HG02678 (cell line): ENCODE measurements at regions not wholly inside any gene's neighbourhood (a gene's known extent, or its start where the extent isn't known, plus 50 kb on each side); places are given as distances from the start of the nearest gene placed in this dataset.
"Not testable (repeated sequence)": the region's sequence is repeated elsewhere in the genome, so short reads cannot be mapped to it uniquely, and the experiment has no call there.

Experiments
- ATAC-seq: cut with Tn5 transposase; IDR thresholded peaks from one replicate; pipeline ENCODE4 v1.9.1; 2021; ENCODE audit warnings: mild to moderate bottlenecking, moderate library complexity; ENCODE audit not compliant: unreplicated experiment

DNA sequence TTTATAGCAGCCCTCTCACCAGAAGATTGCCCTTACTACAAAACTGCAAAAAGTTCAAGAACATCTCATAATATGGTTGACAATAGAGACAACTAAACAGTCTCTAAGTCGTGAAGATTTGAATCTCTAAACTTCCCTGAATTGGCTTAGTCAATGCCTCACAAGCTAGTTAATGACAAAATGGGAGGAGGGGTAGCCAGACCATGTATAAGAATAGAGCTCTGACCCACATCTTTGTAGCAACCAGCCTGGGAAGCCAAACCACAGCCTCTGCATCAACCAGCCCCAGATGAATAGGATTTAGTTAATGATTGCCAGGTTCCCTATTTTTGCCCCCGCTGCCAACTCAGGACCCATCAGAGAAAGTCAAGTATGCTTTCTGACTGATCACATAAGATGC, 1265.9 kb upstream of the PCDH10 start:
- ATAC-seq = not testable (repeated sequence)

DNA sequence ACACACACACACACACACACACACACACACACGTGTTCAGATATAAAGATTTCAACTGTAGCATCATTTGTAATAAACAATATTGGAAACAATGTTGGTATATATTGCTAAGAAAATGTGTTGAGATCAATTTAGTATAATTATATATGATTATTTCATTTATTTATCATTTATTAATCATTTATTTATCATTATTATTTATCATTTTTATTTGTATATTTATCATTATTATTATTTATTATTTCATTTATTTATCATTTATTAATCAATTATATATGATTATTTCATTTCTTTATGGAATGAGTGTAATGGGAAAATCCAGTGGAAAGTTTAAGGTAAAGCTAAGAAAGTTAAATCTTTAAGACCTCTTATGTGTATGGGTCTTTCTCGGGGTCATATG, 1223.4 kb upstream of the PCDH10 start:
- not testable (repeated sequence) for ATAC-seq

DNA sequence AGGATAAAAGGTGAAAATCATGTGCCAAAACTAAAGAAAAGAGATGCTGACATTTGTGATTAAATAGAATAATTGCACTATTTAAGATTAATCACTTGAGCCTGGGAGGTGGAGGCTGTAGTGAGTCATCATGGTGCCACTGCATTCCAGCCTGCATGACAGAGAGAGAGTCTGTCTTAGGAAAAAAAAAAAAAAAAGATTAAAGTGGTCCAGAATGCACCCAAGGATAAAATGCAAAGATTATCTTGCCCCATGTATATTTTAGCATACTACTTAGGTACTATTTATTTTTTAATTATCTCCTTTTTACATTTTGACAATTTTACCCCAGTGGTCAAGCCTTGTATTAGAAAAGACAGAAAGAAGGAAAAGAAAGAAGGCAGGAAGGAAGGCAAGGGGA, 1181.4 kb upstream of the PCDH10 start:
- ATAC-seq = not testable (repeated sequence)

DNA sequence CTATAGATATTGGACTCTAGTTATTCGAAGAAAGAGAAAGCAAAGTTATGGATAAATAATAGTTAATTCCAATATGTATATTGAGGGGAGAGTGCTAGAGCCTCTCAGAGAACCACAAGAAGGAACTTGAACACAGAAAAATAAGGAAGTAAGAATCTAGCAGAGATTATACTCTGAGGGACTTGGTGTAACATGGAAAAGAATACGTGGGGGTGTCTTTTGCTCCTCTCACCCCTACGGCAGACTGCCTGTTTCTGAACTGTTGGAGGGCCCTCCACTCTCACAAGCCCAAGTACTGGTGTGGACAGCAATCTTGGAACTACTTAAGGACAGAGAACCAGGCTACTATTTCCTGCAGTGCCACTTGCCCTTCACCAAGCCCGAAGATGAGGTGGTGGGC, 1174.4 kb upstream of the PCDH10 start:
- ATAC-seq = no peak

DNA sequence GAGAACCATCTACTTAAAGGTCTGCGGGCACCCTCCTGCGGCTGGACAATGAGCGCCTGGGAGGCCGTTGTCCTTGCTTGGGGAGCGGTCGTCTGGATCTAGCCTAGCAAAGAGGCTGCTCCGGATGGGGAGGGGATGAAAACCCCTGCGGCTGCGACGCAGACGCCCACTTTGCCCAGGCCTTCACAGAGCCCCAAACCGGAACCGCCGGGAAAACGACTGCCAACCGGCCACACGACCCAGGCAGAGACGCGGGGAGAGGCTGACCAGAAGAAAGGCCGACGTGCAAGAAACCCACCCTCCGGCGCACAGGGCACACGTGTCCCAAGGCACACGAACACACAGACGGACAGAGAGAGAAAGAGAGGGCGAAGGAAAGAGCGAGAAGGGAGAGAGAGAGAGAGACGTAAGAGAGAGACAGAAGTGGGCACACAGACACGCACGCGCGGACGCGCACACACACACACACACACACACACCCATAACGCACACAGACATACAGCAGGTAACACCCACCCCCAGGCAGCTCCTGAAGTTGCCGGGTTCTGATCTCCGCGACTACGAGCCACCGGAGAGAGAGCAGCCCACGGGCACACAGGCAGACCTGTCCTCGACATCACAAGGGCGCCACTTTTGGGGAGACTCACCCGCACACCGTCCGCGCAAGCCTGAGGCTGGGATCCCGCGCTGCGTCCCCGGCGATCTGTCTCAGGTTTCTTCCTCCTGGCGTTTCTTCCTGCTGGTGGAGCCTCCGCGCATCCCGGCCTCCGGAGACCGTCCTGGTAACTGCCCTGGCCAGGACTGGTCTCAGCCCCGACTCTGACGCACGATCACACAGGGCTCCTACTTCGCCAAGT, 1173.6 kb upstream of the PCDH10 start:
- not testable (repeated sequence) for ATAC-seq

DNA sequence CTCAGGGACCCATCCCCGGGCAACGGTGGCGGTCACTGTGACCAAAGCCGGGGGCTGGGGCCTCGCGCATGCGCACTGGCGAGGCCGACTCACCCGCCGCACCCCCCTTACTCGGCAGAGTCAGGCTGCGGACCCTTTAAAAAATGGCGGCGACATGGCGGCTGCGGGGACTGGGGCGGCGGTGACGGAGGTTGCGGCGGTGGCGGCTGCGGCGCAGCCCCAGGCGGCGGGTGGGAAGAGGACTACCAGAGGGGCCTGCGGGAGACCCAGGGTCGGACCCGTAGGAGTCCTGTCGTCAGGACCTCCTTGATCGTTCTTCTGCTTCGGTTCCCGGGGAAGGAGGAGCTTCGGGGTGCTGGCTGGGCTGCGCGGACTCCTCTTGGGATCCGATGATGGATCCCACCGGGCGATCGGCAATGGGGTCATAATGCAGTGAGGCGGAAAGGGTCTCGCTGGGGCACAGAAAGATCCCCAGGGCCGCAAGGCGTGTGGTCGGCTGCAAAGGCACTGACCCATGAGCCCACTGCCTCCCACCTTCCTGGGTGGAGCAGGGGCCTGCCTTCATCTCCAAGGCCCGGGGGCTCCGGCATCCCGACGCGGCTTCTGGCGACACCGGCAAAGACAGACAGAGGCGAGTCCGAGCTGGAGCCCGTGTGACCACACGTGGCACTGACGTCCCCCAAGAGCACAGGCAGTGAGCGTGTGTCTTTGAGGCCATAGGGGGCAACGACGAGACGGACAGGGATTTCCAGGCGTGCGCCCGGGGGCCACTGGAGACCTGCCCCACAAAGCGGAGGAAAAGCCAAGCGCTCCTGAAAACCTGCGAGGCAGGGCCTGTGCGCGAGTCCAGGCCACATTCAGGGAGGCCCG, 1172.7 kb upstream of the PCDH10 start:
- ATAC-seq = not testable (repeated sequence)

DNA sequence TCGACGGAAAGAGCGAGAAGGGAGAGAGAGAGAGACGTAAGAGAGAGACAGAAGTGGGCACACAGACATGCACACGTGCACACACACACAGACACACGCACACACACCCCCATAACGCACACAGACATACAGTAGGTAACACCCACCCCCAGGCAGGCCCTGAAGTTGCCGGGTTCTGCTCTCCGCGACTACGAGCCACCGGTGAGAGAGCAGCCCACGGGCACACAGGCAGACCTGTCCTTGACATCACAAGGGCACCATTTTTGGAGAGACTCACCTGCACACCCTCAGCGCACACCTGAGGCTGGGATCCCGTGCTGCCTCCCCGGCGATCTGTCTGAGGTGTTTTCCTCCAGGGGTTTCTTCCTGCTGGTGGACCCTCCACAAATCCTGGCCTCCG, 1171.0 kb upstream of the PCDH10 start:
- ATAC-seq = no peak

DNA sequence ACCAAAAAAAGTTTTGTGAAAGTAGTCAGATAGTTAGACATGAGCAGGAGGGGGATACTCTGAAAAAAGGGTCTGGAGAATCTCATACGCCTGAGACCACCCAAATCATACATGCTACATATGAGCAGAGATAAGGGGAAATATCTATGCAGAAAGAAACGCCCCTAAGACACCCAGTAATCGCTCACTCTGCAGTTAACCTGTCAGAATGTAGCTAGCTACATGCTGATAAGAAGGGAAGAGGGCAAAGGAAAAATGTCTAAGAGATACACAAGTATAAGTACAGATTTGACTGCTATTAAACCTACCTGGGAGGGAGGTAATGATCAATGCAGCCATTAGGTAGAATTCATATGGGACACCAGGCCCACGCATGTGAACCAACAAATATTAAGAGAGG, 1159.5 kb upstream of the PCDH10 start:
- no peak for ATAC-seq

DNA sequence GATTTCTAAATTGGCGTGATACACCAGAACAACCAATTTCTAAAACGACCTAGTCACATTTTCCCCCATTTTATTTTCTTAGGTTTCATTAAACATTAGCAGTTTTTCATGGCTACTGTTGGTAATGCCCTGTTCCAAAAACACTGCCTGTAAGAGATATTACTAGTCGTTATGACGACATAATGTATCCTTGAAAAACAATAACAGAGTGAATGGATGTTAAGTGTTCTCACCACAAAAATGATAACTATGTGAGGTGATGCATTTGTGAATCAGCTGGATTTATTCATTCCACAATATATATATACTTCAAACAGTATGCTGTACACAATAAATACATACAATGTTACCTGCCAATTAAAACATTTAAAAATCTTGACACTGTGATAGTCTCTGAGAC, 1147.6 kb upstream of the PCDH10 start:
- no peak for ATAC-seq

DNA sequence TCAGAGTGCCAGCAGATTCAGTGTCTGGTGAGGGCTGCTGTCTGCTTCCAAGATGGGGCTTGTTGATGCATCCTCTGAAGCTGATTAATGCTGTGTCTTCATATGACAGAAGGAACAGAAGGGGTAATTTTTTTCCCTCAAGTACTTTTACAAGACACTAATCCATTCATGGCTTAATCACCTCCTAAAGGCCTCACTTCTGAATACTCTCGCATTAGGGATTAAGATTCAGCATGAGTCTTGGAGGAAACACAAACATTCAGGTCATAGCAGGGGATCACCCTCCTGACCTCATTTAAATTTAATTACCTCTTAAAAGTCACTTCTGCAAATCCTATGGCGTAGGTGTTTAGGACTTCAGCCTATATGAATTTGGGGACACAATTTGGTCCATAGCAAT, 1145.5 kb upstream of the PCDH10 start:
- no peak for ATAC-seq

DNA sequence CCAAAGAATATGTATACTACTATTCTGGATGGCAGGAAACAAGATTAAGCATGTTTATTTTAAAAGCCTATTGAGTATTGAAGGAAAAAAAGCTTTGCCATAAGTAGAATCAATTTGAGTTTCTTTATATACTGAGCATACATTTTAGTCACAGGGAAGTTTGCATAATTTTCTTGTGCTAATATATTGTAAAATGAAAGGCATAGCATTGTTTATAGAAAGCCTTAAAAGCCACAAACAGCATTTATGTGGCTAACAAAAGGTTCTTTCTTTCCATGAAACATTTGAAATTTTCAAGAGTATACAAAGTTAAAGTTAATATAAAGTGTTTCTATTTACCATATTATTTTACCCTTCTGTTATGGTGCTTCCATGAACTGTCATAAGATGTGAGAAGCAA, 1133.8 kb upstream of the PCDH10 start:
- ATAC-seq = no peak

DNA sequence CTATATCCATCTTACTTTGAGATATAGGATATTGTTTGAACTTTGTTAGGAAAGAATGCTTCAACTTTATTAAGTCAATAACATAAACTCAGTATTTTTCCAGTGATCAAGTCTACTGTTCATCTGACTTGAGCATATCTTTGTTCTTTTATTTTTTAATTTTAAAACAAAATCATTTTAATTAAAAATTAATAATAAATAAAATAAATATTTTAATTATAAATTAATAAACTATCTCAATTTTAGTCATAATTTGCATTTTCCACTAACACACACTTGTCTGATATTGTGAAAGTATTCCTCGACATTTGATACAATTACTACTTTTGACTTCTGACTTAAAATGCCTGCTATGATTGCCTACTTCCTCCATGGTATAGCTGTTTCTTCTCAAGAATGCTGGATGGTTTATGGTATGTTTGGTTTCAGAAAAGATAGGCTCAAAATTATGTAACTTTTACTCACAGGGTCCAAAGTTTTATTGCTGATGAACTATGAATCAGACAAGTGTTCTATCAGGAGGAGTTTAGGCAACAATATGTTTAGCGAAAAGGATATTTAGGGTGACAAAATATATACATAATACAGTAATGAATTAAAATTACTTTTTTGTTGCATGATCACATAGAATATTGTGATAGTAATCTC, 1132.3 kb upstream of the PCDH10 start:
- ATAC-seq = no peak

DNA sequence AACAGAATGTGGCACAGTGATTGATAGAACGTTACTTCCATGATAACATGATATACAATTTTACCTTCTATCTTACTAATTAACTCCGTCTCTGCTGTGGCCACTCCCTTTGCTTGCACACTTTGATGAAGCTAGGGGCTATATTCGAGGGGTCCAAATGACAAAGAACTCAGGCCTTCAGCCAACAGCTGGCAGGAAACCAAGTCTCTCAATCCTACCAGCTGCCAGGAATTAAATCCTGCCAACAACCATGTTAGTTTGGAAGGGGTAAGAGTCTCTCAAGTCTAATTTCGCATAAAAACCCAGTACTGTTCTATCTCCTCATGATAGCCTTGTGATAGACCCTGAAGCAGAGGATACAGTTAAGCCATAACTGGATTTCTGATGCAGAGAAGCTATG, 1122.9 kb upstream of the PCDH10 start:
- no peak for ATAC-seq

DNA sequence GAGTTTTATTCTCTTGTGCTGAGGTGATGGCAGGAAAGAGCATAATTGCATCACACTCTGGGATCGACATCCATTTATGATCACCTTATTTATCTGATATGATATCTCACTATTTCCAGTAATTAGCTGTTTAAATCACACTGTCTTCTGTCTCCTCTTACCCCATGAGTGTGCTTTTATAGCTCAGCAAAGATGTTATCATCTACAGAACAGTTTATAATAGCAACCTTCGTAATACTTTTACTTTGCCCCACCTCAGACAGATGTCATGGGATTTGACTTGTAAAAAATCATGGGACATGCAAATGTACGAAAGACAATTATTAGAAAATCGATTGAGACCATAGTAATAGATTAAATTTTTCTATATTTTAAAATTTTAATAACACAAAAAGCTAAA, 1122.3 kb upstream of the PCDH10 start:
- ATAC-seq = no peak

DNA sequence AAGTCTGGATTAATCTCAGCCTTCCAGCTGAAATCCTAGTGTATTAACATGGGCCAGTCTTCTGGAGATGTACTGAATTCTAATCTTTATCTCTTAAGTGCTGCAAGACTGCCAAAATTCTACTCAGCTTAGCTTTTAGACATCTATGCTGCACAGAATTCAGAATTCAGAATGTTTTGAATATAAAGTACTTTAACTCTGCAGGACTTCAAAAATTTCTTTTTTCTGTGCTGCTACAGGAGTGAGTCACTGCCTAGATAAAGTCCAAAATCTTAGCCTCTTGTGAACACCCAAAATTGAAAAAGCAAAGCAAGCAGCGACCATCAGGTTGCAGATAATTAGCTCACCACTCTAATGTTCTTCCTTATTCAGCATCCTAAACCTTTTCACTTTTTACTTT, 1092.6 kb upstream of the PCDH10 start:
- no peak for ATAC-seq

DNA sequence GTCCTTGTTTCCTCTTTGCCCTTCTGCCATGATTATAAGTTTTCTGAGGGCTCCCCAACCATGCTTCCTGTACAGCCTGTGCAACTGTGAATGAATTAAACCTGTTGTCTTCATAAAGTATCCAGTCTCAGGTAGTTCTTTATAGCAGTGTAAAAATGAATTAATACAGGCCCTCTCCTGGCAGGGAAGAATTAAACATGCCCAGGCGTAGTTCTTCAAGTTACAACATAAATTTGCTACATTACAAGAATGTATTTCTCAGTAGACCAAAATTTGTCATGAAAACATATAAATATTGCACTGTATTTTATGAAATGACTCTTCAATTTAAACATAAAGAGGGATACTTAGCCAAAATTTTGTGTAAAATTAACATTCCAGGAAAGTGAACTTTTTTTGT, 1089.9 kb upstream of the PCDH10 start:
- no peak for ATAC-seq

DNA sequence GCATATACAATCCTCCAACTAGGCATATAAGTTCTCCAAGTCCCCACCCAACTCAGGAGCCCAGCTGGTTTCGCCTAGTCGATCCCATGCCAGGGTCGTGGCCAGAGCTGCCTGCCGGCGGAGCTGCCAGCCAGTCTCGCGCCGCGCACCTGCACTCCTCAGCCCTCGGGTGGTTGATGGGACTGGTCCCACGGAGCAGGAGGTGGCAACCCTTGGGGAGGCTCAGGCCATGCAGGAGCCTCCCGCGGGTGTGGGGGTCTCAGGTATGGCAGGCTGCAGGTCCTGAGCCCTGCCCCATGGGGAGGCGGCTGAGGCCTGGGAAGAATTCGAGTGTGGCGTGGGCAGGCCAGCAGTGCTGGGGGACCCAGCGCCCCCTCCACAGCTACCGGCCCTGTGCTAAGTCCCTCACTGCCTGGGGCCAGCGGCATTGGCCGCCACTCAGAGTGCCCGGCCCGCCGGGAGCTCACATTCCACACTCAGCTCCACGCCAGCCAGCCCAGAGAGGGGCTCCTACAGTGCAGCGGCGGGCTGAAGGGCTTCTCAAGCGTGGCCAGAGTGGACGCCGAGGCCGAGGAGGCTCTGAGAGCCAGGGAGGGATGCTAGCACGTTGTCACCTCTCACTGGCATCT, 1086.4 kb upstream of the PCDH10 start:
- no peak for ATAC-seq

DNA sequence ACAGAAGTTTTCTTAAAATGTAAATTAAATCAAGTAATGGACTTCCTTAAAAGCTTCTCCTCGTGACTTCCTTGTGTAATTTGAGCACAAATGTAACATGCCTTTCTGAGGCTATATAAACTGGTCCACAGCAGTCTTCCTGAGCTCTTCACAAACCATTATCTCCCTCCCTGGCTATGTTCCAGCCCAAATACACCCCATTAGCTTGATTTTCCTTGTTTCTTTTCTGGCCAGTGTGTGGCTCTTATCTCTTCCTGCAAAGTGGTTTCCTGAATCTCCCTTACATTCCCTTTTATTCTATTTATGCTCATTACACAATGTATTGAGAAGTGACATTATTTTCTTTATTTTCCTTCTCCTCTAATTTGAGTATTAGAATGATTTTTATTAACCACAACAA, 1085.3 kb upstream of the PCDH10 start:
- no peak for ATAC-seq

DNA sequence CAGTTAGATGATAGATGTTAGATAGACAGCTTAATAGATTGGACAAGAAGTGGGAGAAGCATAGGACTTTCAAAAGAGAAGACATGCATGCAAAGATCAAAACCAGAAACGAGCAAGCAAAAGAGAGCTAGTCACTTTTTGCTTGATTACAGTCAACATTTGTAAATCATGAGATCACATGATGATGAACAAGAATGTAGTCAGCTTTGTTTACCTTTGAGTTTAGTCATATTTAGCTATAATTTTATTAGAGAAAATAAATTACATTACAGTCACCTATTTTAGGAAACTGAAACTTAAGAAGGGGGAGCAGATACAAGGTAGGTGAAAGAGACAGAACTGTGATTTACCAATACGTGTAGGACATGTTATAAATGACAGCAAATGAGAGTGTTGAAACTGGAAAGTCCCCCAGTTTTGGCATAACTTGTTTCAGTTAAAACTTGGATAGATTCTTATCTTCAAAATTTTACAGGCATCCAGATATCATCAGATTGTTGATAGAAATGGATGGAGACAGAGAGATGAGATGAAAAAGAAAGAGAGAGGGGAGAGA, 1083.1 kb upstream of the PCDH10 start:
- ATAC-seq = no peak

DNA sequence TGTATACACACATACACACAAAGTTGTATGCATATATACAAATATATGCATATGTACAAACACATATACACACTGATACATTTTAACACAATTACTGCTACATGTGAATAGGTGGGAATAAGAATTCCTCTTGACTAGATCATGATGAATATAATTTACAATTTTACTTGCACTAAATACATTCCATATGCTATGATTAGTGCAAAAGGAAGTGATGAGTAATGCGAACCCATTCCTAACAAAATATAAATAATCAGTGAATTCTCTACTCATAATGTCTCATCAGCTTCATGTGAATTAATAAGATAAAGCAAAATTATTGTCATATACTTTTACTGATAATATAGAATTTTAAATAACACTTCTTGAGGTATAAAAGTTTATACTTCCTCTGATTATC, 1077.3 kb upstream of the PCDH10 start:
- no peak for ATAC-seq

DNA sequence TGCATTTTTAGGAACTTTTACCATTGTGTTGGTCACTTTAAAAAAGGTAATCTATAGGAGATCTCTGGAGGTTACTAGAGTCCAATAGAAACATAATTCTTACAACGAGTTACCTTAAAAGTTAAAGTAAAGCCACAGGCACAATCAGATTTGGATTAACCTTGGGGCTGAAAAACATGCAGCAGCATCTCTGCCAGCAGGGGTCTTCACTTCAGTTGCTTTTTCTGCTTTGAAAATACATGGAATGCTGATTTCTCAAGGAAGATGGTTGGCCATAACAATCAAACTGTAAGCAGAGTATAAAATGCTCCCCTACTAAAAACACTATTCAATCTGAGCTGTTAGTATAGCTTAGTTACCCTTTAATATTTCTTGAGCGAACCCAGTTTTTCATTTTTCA, 1072.3 kb upstream of the PCDH10 start:
- ATAC-seq = no peak
